Neural progenitor cell (in vitro differentiated cells): ENCODE measurements at regions not wholly inside any gene's neighbourhood (a gene's known extent, or its start where the extent isn't known, plus 50 kb on each side); places are given as distances from the start of the nearest gene placed in this dataset.

Experiments
- DNase-seq: peaks from one replicate; pipeline ENCODE4 v3.0.0-alpha.2; 2016; ENCODE audit warnings: low spot score
- H2AFZ ChIP-seq: fragments of 200-600 bp; sonication (generic); replicated peaks from 2 replicates; pipeline ENCODE4 v1.6.1; 2016; ENCODE audit warnings: antibody characterized with exemption
- H3F3A ChIP-seq: fragments of 200-600 bp; sonication (generic); 2 replicates; pipeline ENCODE4 v1.6.1; 2016; ENCODE audit warnings: antibody characterized with exemption, low read depth
- H3K27ac ChIP-seq: fragments of 200-600 bp; sonication (generic); 2 replicates; pipeline ENCODE4 v1.5.1; 2016; ENCODE audit warnings: mild to moderate bottlenecking
- H3K27me3 ChIP-seq: fragments of 200-600 bp; sonication (generic); 2 replicates; pipeline ENCODE4 v1.6.1; 2016; ENCODE audit warnings: mild to moderate bottlenecking, moderate library complexity
- H3K36me3 ChIP-seq: fragments of 200-600 bp; sonication (generic); 2 replicates; pipeline ENCODE4 v1.5.1; 2016
- H3K4me1 ChIP-seq: fragments of 200-600 bp; sonication (generic); 2 replicates; pipeline ENCODE4 v1.6.1; 2016; ENCODE audit warnings: mixed run types
- H3K4me2 ChIP-seq: fragments of 200-600 bp; sonication (generic); 2 replicates; pipeline ENCODE4 v1.6.1; 2016
- H3K4me3 ChIP-seq: fragments of 200-600 bp; sonication (generic); 2 replicates; pipeline ENCODE4 v1.5.1; 2016
- H3K79me2 ChIP-seq: fragments of 200-600 bp; sonication (generic); 2 replicates; pipeline ENCODE4 v1.6.1; 2016; ENCODE audit warnings: low read depth
- H3K9ac ChIP-seq: fragments of 200-600 bp; sonication (generic); 2 replicates; pipeline ENCODE4 v1.6.1; 2016
- H3K9me3 ChIP-seq: fragments of 200-600 bp; sonication (generic); 2 replicates; pipeline ENCODE4 v1.5.1; 2016; ENCODE audit warnings: low read depth
- H4K20me1 ChIP-seq: fragments of 200-600 bp; sonication (generic); 2 replicates; pipeline ENCODE4 v1.6.1; 2016; ENCODE audit warnings: low read depth
- H3K27ac Mint-ChIP-seq: 3 replicates; pipeline ENCODE4 v1.8.0; 2021; ENCODE audit warnings: mixed read lengths
- H3K27me3 Mint-ChIP-seq: 2 replicates; pipeline ENCODE4 v1.8.0; 2022; ENCODE audit warnings: low read depth, mild to moderate bottlenecking, inconsistent platforms, moderate library complexity, mixed read lengths; ENCODE audit not compliant: insufficient read depth
- H3K36me3 Mint-ChIP-seq: 3 replicates; pipeline ENCODE4 v1.8.0; 2021; ENCODE audit warnings: mixed read lengths
- H3K4me1 Mint-ChIP-seq: 3 replicates; pipeline ENCODE4 v1.8.0; 2021; ENCODE audit warnings: mixed read lengths
- H3K4me3 Mint-ChIP-seq: 3 replicates; pipeline ENCODE4 v1.8.0; 2021; ENCODE audit warnings: mild to moderate bottlenecking, moderate library complexity, mixed read lengths
- H3K9me3 Mint-ChIP-seq: 3 replicates; pipeline ENCODE4 v1.8.0; 2020; ENCODE audit warnings: mixed read lengths
- EZH2 ChIP-seq: fragments of 200-600 bp; sonication (generic); IDR thresholded peaks from 2 replicates; pipeline ENCODE4 v1.6.1; 2017; ENCODE audit warnings: antibody characterized with exemption, mild to moderate bottlenecking, moderate library complexity
- EZH2phosphoT487 ChIP-seq: fragments of 200-600 bp; sonication (generic); IDR thresholded peaks from 2 replicates; pipeline ENCODE4 v1.6.1; 2017; ENCODE audit warnings: antibody characterized with exemption
- TF ChIP-seq, protein P1 (sequence below): fragments of 200-600 bp; sonication (generic); IDR thresholded peaks from 2 replicates; pipeline ENCODE4 v1.5.1; 2017; ENCODE audit warnings: antibody characterized with exemption, mild to moderate bottlenecking

DNA sequence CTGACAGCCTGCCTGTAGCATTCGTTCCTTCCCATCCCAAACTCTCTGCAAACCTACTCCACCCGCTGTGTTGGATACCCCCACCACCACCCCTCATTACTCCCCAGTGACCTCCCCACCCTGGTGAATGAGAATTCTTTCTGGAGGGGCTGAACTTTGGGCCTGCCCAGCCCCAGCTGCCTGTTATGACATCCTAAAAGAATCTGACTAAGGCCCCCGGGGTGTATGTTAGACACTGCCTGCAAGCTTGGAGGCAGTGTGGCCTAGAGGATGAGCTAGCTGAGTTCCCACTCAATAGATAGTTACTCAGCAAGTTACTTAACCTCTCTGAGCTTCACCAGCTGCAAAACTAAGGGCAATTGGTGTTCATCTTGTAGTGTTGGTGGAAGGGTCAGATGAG is 110.2 kb upstream of the FGGY start:
- H3K4me1 ChIP-seq: no peaks in the 10 kb centered on the region
- H3K9me3 ChIP-seq: no peaks in the 10 kb centered on the region
- no peak for DNase-seq
- Mint-ChIP-seq H3K4me1 (peaks cover 6% of the 10 kb centered on the region), H3K4me3 (no peak overlapping the region), H3K9me3 (peaks cover 9% of the 10 kb centered on the region), H3K36me3 (no peaks in the 10 kb centered on the region), H3K27ac (peak overlapping the region; percentile 45), H3K27me3 (peaks cover 8% of the 10 kb centered on the region)
- H3K79me2 ChIP-seq: no peaks in the 10 kb centered on the region
- TF ChIP-seq EZH2 (no peak), EZH2phosphoT487 (no peak)
- TF ChIP-seq, protein P1, sequence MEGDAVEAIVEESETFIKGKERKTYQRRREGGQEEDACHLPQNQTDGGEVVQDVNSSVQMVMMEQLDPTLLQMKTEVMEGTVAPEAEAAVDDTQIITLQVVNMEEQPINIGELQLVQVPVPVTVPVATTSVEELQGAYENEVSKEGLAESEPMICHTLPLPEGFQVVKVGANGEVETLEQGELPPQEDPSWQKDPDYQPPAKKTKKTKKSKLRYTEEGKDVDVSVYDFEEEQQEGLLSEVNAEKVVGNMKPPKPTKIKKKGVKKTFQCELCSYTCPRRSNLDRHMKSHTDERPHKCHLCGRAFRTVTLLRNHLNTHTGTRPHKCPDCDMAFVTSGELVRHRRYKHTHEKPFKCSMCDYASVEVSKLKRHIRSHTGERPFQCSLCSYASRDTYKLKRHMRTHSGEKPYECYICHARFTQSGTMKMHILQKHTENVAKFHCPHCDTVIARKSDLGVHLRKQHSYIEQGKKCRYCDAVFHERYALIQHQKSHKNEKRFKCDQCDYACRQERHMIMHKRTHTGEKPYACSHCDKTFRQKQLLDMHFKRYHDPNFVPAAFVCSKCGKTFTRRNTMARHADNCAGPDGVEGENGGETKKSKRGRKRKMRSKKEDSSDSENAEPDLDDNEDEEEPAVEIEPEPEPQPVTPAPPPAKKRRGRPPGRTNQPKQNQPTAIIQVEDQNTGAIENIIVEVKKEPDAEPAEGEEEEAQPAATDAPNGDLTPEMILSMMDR: no peak
- no peaks in the 10 kb centered on the region for H3K27me3 ChIP-seq
- H2AFZ ChIP-seq: no peak overlapping the region
- H3K9ac ChIP-seq: no peak overlapping the region
- no peaks in the 10 kb centered on the region for H3K36me3 ChIP-seq
- no peaks in the 10 kb centered on the region for H4K20me1 ChIP-seq
- no peaks in the 10 kb centered on the region for H3F3A ChIP-seq
- no peak overlapping the region for H3K4me2 ChIP-seq
- H3K27ac ChIP-seq: no peak overlapping the region
- H3K4me3 ChIP-seq: no peak overlapping the region

DNA sequence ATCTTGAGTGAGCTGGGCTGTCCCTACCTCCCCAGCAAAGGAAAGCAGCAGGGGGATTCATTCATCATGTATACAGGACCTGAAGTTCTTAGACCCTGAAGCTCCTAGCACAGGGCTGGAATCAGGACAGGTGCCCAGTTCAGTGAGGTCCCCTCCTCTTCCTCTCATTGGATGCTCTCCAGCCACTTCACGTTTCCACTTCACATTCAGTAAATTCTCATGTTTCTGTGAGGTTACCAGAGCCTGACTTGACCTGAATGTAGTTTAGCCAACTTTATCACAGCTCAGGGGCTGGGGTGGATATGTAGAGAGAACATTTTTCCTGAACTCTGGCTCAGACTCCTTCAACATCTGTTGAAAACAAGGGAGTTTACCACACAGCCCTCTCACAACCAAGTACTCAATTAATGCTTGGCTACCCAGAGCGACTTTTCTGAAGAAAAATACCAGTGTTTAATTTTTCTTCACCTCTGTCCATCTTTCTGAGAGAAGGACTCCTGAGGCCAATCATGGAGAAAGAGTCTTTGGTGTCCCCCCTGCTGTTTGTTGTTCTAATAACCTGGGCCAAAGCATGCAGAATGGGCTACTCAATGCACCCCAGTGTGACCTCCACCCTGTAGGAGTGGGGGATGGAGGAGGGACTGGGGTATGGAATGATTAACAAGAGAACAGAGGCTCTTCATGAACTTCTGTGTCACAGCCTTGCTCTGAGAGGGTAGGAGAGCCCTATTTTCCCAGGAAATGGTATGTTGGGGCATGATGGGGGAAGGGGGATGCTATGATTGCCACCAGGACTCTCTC is 108.3 kb upstream of the FGGY start:
- H3K4me3 Mint-ChIP-seq: no peak overlapping the region
- no peaks in the 10 kb centered on the region for H3K4me1 ChIP-seq
- DNase-seq: no peak
- H4K20me1 ChIP-seq: no peaks in the 10 kb centered on the region
- TF ChIP-seq EZH2: no peak
- no peak overlapping the region for H3K4me2 ChIP-seq
- H3K36me3 ChIP-seq: no peaks in the 10 kb centered on the region
- peaks cover 9% of the 10 kb centered on the region for H3K9me3 Mint-ChIP-seq
- H3K36me3 Mint-ChIP-seq: no peaks in the 10 kb centered on the region
- no peak overlapping the region for H3K4me3 ChIP-seq
- no peaks in the 10 kb centered on the region for H3K27me3 ChIP-seq
- H3K79me2 ChIP-seq: no peaks in the 10 kb centered on the region
- H3K27ac Mint-ChIP-seq: no peak overlapping the region
- H2AFZ ChIP-seq: no peak overlapping the region
- no peaks in the 10 kb centered on the region for H3F3A ChIP-seq
- H3K4me1 Mint-ChIP-seq: peaks cover 6% of the 10 kb centered on the region
- H3K27me3 Mint-ChIP-seq: peaks cover 8% of the 10 kb centered on the region
- H3K9me3 ChIP-seq: no peaks in the 10 kb centered on the region
- H3K9ac ChIP-seq: no peak overlapping the region
- no peak overlapping the region for H3K27ac ChIP-seq

DNA sequence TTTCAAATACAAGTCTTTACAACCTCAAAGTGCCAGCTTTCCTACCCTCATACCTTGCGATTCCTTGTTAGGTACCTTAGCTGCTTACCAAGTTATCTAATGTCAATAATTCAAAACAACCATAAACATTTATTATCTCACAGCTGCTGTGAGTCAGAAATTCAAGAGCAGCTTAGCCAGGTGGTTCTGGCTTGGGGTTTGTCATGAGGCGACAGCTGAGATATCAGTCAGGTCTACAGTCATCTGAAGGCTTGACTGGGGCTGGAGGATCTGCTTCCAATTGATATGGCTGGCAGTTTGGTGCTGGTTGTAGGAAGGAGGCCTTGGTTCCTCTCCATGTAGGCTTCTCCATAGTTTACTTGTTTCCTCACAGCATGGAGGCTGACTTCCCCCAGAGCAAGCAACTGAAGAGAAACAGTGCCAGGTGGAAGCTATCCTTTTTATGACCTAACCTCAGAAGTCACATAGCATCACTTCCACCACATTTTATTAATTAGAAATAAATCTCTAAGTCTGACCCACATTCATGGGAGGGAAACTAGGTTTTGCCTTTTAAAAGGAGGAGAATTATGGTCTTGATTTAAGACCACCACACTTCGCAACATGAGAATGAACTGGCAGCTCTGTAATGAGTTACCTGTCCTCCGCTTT is 103.3 kb upstream of the FGGY start:
- no peaks in the 10 kb centered on the region for H3K4me1 ChIP-seq
- H3K79me2 ChIP-seq: no peaks in the 10 kb centered on the region
- no peak for TF ChIP-seq EZH2
- no peak for TF ChIP-seq EZH2phosphoT487
- TF ChIP-seq, protein P1: no peak
- no peaks in the 10 kb centered on the region for H3F3A ChIP-seq
- H3K27ac ChIP-seq: no peak overlapping the region
- no peaks in the 10 kb centered on the region for H3K36me3 ChIP-seq
- H3K27ac Mint-ChIP-seq: no peak overlapping the region
- H3K9ac ChIP-seq: no peak overlapping the region
- no peak overlapping the region for H2AFZ ChIP-seq
- no peak for DNase-seq
- H4K20me1 ChIP-seq: no peaks in the 10 kb centered on the region
- H3K27me3 ChIP-seq: no peaks in the 10 kb centered on the region
- H3K4me3 Mint-ChIP-seq: no peak overlapping the region
- peaks cover 9% of the 10 kb centered on the region for H3K9me3 Mint-ChIP-seq
- no peaks in the 10 kb centered on the region for H3K9me3 ChIP-seq
- peaks cover 3% of the 10 kb centered on the region for H3K4me1 Mint-ChIP-seq
- no peaks in the 10 kb centered on the region for H3K36me3 Mint-ChIP-seq
- no peak overlapping the region for H3K4me3 ChIP-seq
- no peak overlapping the region for H3K4me2 ChIP-seq
- peaks cover 4% of the 10 kb centered on the region for H3K27me3 Mint-ChIP-seq

DNA sequence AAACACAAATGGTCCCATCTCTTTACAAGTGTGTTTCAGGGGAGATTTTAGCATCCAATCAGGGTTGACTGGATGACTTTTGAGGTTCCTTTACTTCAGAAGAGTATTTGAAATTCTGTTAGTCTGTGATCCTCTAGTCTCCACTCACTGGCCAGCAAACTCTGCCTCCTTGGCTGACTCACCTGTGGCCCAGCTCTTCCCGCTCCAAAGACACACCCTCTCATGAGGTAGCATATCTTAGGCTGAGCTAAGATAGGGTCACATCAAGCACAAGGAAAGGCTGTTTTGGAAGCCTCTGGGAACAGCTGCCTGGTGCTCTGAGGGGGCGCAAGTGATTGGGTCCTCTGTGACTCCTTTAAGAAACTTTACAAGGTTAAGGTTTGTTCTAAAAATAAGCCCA is 102.3 kb upstream of the FGGY start:
- no peak overlapping the region for H3K4me3 ChIP-seq
- Mint-ChIP-seq H3K4me3 (no peak overlapping the region), H3K36me3 (no peaks in the 10 kb centered on the region), H3K9me3 (peaks cover 6% of the 10 kb centered on the region), H3K27ac (no peak overlapping the region), H3K27me3 (peaks cover 3% of the 10 kb centered on the region), H3K4me1 (peaks cover 2% of the 10 kb centered on the region)
- TF ChIP-seq EZH2phosphoT487: no peak
- no peak for TF ChIP-seq EZH2
- TF ChIP-seq, protein P1: no peak
- H2AFZ ChIP-seq: no peak overlapping the region
- H3K4me1 ChIP-seq: peaks cover 6% of the 10 kb centered on the region
- no peaks in the 10 kb centered on the region for H3F3A ChIP-seq
- no peak overlapping the region for H3K27ac ChIP-seq
- no peaks in the 10 kb centered on the region for H3K27me3 ChIP-seq
- H3K36me3 ChIP-seq: no peaks in the 10 kb centered on the region
- H4K20me1 ChIP-seq: no peaks in the 10 kb centered on the region
- no peak overlapping the region for H3K4me2 ChIP-seq
- H3K79me2 ChIP-seq: no peaks in the 10 kb centered on the region
- DNase-seq: no peak
- H3K9ac ChIP-seq: no peak overlapping the region
- H3K9me3 ChIP-seq: no peaks in the 10 kb centered on the region
